MM.1S (cell line): ENCODE measurements at regions not wholly inside any gene's neighbourhood (a gene's known extent, or its start where the extent isn't known, plus 50 kb on each side); places are given as distances from the start of the nearest gene placed in this dataset.

Experiments
- DNase-seq: peaks from one replicate; pipeline ENCODE4 v3.0.0-alpha.2; 2015
- H2AFZ ChIP-seq: fragments of 300-600 bp; sonication (generic); 2 replicates; pipeline ENCODE4 v1.6.0; 2016; ENCODE audit warnings: antibody characterized with exemption, low read length
- H3F3A ChIP-seq: fragments of 300-600 bp; sonication (generic); 2 replicates; pipeline ENCODE4 v1.6.1; 2016; ENCODE audit warnings: mild to moderate bottlenecking, antibody characterized with exemption, low read length, moderate library complexity, mixed read lengths; ENCODE audit not compliant: insufficient read depth
- H3K27ac ChIP-seq: fragments of 300-600 bp; sonication (generic); 2 replicates; pipeline ENCODE4 v1.5.1; 2016; ENCODE audit warnings: mild to moderate bottlenecking, low read length
- H3K27me3 ChIP-seq: fragments of 300-600 bp; sonication (generic); replicated peaks from 2 replicates; pipeline ENCODE4 v1.6.0; 2016; ENCODE audit warnings: low read length; ENCODE audit not compliant: insufficient read depth
- H3K36me3 ChIP-seq: fragments of 300-600 bp; sonication (generic); replicated peaks from 2 replicates; pipeline ENCODE4 v1.6.1; 2016; ENCODE audit warnings: mild to moderate bottlenecking, low read length, mixed read lengths; ENCODE audit not compliant: insufficient read depth
- H3K4me1 ChIP-seq: fragments of 300-600 bp; sonication (generic); 2 replicates; pipeline ENCODE4 v1.6.1; 2016; ENCODE audit warnings: low read length, mixed read lengths
- H3K4me2 ChIP-seq: fragments of 300-600 bp; sonication (generic); 2 replicates; pipeline ENCODE4 v1.6.0; 2016; ENCODE audit warnings: low read depth, low read length
- H3K4me3 ChIP-seq: fragments of 300-600 bp; sonication (generic); 2 replicates; pipeline ENCODE4 v1.5.1; 2016; ENCODE audit warnings: low read length, mixed read lengths
- H3K79me2 ChIP-seq: fragments of 300-600 bp; sonication (generic); 2 replicates; pipeline ENCODE4 v1.6.1; 2016; ENCODE audit warnings: mixed run types, low read length, mixed read lengths
- H3K9ac ChIP-seq: fragments of 300-600 bp; sonication (generic); 2 replicates; pipeline ENCODE4 v1.6.1; 2016; ENCODE audit warnings: low read length, mixed read lengths
- H3K9me2 ChIP-seq: fragments of 300-600 bp; sonication (generic); replicated peaks from 2 replicates; pipeline ENCODE4 v1.6.1; 2016; ENCODE audit warnings: mild to moderate bottlenecking, low read length, mixed read lengths; ENCODE audit not compliant: insufficient read depth
- H3K9me3 ChIP-seq: fragments of 300-600 bp; sonication (generic); replicated peaks from 2 replicates; pipeline ENCODE4 v1.6.1; 2016; ENCODE audit warnings: mild to moderate bottlenecking, low read length, mixed read lengths; ENCODE audit not compliant: insufficient read depth
- H4K20me1 ChIP-seq: fragments of 300-600 bp; sonication (generic); 2 replicates; pipeline ENCODE4 v1.6.1; 2016; ENCODE audit warnings: mild to moderate bottlenecking, low read length, moderate library complexity, mixed read lengths; ENCODE audit not compliant: insufficient read depth
- EZH2 ChIP-seq: fragments of 300-600 bp; sonication (generic); optimal IDR thresholded peaks from 2 replicates; pipeline ENCODE3; 2017; ENCODE audit warnings: low read depth, mild to moderate bottlenecking, antibody characterized with exemption, low read length, mixed read lengths
- EZH2phosphoT487 ChIP-seq: fragments of 300-600 bp; sonication (generic); IDR thresholded peaks from 2 replicates; pipeline ENCODE4 v1.6.1; 2018; ENCODE audit warnings: antibody characterized with exemption, low read length
- TF ChIP-seq, protein P1 (sequence below): fragments of 300-600 bp; sonication (generic); IDR thresholded peaks from 2 replicates; pipeline ENCODE4 v1.5.1; 2016; ENCODE audit warnings: antibody characterized with exemption, low read length, mixed read lengths

DNA sequence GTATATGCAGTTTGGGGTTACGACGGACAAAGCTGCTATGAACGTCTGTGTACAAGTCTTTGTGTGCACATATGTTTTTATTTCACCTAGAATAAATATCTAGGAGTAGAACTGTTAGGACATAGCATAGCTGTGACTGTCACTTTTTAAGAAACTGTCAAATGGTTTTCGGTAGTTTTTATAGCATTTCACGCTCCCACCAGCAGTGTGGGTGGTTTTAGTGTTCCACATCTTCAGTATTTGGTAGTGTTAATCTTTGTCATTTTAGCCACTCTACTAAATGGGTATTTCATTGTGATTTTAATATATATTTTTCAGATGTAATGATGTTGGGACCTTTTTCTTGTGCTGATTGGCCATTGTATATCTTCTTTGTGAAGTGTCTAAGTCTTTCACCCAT lies 109.1 kb upstream of the BCAT1 start:
- Histone ChIP-seq H4K20me1 (no peaks in the 10 kb centered on the region), H3K9ac (no peak overlapping the region), H3K27me3 (no peaks in the 10 kb centered on the region), H3K27ac (no peak overlapping the region), H3F3A (peaks cover 5% of the 10 kb centered on the region), H3K4me1 (no peaks in the 10 kb centered on the region), H3K36me3 (no peaks in the 10 kb centered on the region), H3K9me2 (no peaks in the 10 kb centered on the region), H3K79me2 (peaks cover 94% of the 10 kb centered on the region), H3K4me3 (no peak overlapping the region), H3K4me2 (no peak overlapping the region), H3K9me3 (no peaks in the 10 kb centered on the region), H2AFZ (no peak overlapping the region)
- TF ChIP-seq EZH2 (no peak), EZH2phosphoT487 (no peak)
- TF ChIP-seq, protein P1, sequence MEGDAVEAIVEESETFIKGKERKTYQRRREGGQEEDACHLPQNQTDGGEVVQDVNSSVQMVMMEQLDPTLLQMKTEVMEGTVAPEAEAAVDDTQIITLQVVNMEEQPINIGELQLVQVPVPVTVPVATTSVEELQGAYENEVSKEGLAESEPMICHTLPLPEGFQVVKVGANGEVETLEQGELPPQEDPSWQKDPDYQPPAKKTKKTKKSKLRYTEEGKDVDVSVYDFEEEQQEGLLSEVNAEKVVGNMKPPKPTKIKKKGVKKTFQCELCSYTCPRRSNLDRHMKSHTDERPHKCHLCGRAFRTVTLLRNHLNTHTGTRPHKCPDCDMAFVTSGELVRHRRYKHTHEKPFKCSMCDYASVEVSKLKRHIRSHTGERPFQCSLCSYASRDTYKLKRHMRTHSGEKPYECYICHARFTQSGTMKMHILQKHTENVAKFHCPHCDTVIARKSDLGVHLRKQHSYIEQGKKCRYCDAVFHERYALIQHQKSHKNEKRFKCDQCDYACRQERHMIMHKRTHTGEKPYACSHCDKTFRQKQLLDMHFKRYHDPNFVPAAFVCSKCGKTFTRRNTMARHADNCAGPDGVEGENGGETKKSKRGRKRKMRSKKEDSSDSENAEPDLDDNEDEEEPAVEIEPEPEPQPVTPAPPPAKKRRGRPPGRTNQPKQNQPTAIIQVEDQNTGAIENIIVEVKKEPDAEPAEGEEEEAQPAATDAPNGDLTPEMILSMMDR: no peak
- DNase-seq: no peak

DNA sequence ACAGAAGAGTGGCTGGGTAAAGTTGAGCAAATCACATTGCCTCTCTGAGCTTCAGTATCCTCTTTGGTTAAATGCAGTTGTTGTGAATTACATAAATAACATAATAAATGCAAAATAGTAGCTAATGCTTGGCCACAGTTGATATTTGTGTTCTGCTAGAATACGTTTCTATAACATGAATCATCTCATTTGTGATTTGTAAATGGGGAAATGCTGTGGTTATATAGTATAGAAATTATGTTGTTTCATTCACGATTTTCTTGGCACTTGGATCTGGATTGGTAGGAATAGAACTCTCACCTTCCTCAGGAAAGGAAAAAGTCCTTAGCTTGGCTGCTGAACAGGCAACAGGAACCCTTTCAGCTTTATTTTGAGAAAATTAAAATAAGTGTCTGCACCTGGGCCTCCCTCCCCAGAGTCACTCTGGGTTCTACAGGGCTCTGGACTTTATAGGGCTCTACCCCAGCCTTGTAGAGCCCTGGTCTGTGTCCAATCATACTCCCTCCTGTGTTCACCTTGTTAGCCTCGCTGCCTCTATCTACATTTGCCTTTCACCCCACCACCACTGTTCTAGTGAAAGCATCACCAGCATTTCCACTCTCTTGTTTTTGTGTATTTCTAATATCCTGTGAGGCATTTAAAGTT lies 107.7 kb upstream of the BCAT1 start:
- H2AFZ ChIP-seq: no peak overlapping the region
- H3K4me1 ChIP-seq: 0 out of 2 replicates have a peak, but pooled peaks cover 2% of the 10 kb centered on the region
- H3K4me2 ChIP-seq: no peak overlapping the region
- H3F3A ChIP-seq: peaks cover 19% of the 10 kb centered on the region
- H3K27me3 ChIP-seq: no peaks in the 10 kb centered on the region
- no peaks in the 10 kb centered on the region for H4K20me1 ChIP-seq
- H3K27ac ChIP-seq: no peak overlapping the region
- peaks cover 81% of the 10 kb centered on the region for H3K79me2 ChIP-seq
- TF ChIP-seq, protein P1: no peak
- no peak for TF ChIP-seq EZH2phosphoT487
- TF ChIP-seq EZH2: no peak
- no peaks in the 10 kb centered on the region for H3K36me3 ChIP-seq
- H3K9me2 ChIP-seq: no peaks in the 10 kb centered on the region
- DNase-seq: no peak
- H3K4me3 ChIP-seq: no peak overlapping the region
- H3K9ac ChIP-seq: no peak overlapping the region
- no peaks in the 10 kb centered on the region for H3K9me3 ChIP-seq

DNA sequence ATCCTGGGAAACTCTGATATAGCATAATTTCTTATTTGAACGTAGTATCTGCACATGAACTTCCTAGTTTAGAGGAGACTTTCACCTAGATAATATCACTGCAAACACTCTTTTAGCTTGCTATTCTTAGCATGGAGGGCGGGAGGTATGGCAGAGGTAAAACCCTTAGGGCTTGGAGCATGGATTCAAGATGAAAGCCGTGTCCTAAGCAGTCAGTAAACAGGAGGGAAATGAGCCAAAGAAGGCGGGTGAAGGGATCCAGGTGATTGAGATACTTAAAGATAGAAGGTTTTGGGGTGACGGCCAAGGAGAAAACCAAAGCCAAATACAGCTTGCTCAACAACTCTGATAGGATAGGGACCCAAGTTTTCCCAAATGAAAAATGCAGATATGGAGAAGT lies 107.1 kb upstream of the BCAT1 start:
- H3K4me1 ChIP-seq: peaks cover 8% of the 10 kb centered on the region
- no peak for DNase-seq
- no peak overlapping the region for H3K4me3 ChIP-seq
- no peaks in the 10 kb centered on the region for H3K36me3 ChIP-seq
- H3K27ac ChIP-seq: no peak overlapping the region
- TF ChIP-seq EZH2phosphoT487 (no peak), EZH2 (no peak)
- TF ChIP-seq, protein P1: no peak
- no peaks in the 10 kb centered on the region for H4K20me1 ChIP-seq
- H3K79me2 ChIP-seq: peaks cover 75% of the 10 kb centered on the region
- peaks cover 24% of the 10 kb centered on the region for H3F3A ChIP-seq
- no peak overlapping the region for H3K9ac ChIP-seq
- no peak overlapping the region for H2AFZ ChIP-seq
- H3K27me3 ChIP-seq: no peaks in the 10 kb centered on the region
- no peaks in the 10 kb centered on the region for H3K9me3 ChIP-seq
- no peaks in the 10 kb centered on the region for H3K9me2 ChIP-seq
- H3K4me2 ChIP-seq: no peak overlapping the region
